A549 (cell line): ENCODE measurements at regions not wholly inside any gene's neighbourhood (a gene's known extent, or its start where the extent isn't known, plus 50 kb on each side); places are given as distances from the start of the nearest gene placed in this dataset.

ENCODE experiments used
- EHMT2 ChIP-seq: fragments of 200-600 bp; sonication (generic); IDR thresholded peaks from 2 replicates; pipeline ENCODE4 v1.6.1; 2016; ENCODE audit warnings: antibody characterized with exemption, low read depth, mild to moderate bottlenecking, moderate library complexity
- EP300 ChIP-seq, 2 experiments: fragments of >200 bp; sonication (Bioruptor Twin); formaldehyde crosslinking; IDR thresholded peaks; 2 replicates in 1 of 2; 3 replicates in 1 of 2; pipeline ENCODE4 v1.6.1; 2016 to 2017
- RAD21 ChIP-seq, 2 experiments: fragments of >200 bp in 1 of 2; sonication (Bioruptor Twin) in 1 of 2; formaldehyde crosslinking in 1 of 2; IDR thresholded peaks in 1 of 2; conservative IDR thresholded peaks in 1 of 2; 2 replicates in 1 of 2; 3 replicates in 1 of 2; pipeline ENCODE4 v1.6.1; 2012 to 2018; ENCODE audit warnings: inconsistent platforms in 1 of 2
- TP53 ChIP-seq: fragments of 250-450 bp; sonication (Bioruptor Pico); IDR thresholded peaks from 2 replicates; pipeline ENCODE4 v1.5.0; 2021; ENCODE audit warnings: mild to moderate bottlenecking, moderate library complexity
- TF ChIP-seq, protein P1 (sequence below): fragments of >200 bp; sonication (Bioruptor Twin); formaldehyde crosslinking; IDR thresholded peaks from 3 replicates; pipeline ENCODE4 v1.5.1; 2016

GRCh38 chr4:186852073-186852420 is 128.4 kb upstream of the FAT1 start:
- no peak for TF ChIP-seq EP300 (IDR thresholded peaks at IDR 0.05)
- TF ChIP-seq, protein P1, sequence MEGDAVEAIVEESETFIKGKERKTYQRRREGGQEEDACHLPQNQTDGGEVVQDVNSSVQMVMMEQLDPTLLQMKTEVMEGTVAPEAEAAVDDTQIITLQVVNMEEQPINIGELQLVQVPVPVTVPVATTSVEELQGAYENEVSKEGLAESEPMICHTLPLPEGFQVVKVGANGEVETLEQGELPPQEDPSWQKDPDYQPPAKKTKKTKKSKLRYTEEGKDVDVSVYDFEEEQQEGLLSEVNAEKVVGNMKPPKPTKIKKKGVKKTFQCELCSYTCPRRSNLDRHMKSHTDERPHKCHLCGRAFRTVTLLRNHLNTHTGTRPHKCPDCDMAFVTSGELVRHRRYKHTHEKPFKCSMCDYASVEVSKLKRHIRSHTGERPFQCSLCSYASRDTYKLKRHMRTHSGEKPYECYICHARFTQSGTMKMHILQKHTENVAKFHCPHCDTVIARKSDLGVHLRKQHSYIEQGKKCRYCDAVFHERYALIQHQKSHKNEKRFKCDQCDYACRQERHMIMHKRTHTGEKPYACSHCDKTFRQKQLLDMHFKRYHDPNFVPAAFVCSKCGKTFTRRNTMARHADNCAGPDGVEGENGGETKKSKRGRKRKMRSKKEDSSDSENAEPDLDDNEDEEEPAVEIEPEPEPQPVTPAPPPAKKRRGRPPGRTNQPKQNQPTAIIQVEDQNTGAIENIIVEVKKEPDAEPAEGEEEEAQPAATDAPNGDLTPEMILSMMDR: no peak
- TF ChIP-seq TP53 (CRISPR knock-in tag): no peak
- no peak for TF ChIP-seq RAD21 (conservative IDR thresholded peaks at IDR 0.05 in 1 of 2, IDR thresholded peaks at IDR 0.05 in 1 of 2)
- TF ChIP-seq EHMT2: no peak
